RWPE2 (cell line): ENCODE measurements at regions not wholly inside any gene's neighbourhood (a gene's known extent, or its start where the extent isn't known, plus 50 kb on each side); places are given as distances from the start of the nearest gene placed in this dataset.
"Not testable (repeated sequence)": the region's sequence is repeated elsewhere in the genome, so short reads cannot be mapped to it uniquely, and the experiment has no call there.

Experiments
- ATAC-seq: fragments of 200-7000 bp; cut with Tn5 transposase; 3 replicates; pipeline ENCODE4 v1.9.1; 2021; ENCODE audit warnings: low read depth
- DNase-seq: peaks from one replicate; pipeline ENCODE4 v3.0.0-alpha.2; 2020; ENCODE audit warnings: low spot score
- H3K27ac ChIP-seq: fragments of 450-650 bp; 2 replicates; pipeline ENCODE4 v1.5.1; 2017; ENCODE audit warnings: mild to moderate bottlenecking; ENCODE audit not compliant: poor library complexity, severe bottlenecking
- H3K27me3 ChIP-seq: fragments of 250-450 bp; sonication (Bioruptor Pico); 2 replicates; pipeline ENCODE4 v1.5.1; 2021; ENCODE audit warnings: mild to moderate bottlenecking, moderate library complexity; ENCODE audit not compliant: insufficient read depth, poor library complexity, severe bottlenecking
- H3K36me3 ChIP-seq: fragments of 250-450 bp; sonication (Bioruptor Pico); 2 replicates; pipeline ENCODE4 v1.5.1; 2020; ENCODE audit warnings: low read depth, mild to moderate bottlenecking, moderate library complexity
- H3K4me1 ChIP-seq: fragments of 250-450 bp; sonication (Bioruptor Pico); 2 replicates; pipeline ENCODE4 v1.5.1; 2021; ENCODE audit warnings: mild to moderate bottlenecking, moderate library complexity; ENCODE audit not compliant: insufficient read depth, poor library complexity, severe bottlenecking
- H3K4me3 ChIP-seq: fragments of 250-450 bp; sonication (Bioruptor Pico); 2 replicates; pipeline ENCODE4 v1.5.1; 2021; ENCODE audit warnings: mild to moderate bottlenecking, moderate library complexity; ENCODE audit not compliant: severe bottlenecking
- H3K9me3 ChIP-seq: fragments of 250-450 bp; sonication (Bioruptor Pico); 2 replicates; pipeline ENCODE4 v1.5.1; 2021; ENCODE audit warnings: mild to moderate bottlenecking, moderate library complexity; ENCODE audit not compliant: severe bottlenecking
- TF ChIP-seq, protein P1 (sequence below): fragments of 450-650 bp; IDR thresholded peaks from one replicate; pipeline ENCODE4 v1.5.1; 2017; ENCODE audit warnings: mild to moderate bottlenecking, moderate library complexity; ENCODE audit not compliant: poor library complexity, severe bottlenecking

DNA sequence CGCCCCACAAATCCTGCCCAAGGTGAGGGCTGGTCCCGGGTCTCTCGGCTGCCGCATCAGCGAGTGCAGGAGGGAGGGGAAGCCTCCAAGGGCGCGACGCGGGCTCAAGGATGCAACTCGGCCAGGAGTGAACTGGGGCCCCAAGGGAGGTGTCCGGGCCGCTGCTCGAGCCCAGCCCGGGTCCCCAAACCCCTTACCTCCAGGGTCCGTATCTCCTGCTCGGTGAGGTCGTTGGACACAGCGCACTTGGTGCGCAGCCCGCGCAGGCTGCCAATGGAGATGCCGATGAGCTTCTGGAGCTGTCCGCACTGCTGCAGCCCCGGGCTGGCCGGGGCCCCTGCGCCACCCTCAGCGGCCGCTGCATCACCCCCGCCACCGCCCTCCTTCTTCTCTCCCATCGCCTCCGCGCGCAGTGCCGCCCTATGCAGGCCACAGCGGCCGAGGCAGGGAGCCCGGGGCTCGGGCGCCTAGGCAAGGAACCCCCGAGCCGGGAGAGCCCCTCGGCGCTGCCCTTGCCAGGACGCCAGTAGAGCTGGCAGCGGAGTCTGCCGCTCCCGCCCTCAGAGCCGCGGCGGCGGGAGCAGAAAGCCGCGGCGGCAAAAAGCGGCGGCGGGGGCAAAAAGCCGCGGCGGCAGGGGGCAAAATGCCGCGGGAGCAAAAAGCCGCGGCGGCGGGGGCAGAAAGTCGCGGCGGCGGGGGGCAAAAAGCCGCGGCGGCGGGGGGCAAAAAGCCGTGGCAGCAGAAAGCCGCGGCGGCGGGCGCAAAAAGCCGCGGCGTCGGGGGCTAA is 135.1 kb downstream of the ZNF92 start:
- not testable (repeated sequence) for H3K27ac ChIP-seq, H3K9me3 ChIP-seq, H3K4me1 ChIP-seq, DNase-seq, H3K36me3 ChIP-seq
- Histone ChIP-seq H3K4me3 (peak overlapping the region; percentile 16), H3K27me3 (peaks cover 34% of the 10 kb centered on the region)
- 0 out of 3 replicates have a peak, but pooled peaks have one; percentile 19 for ATAC-seq

DNA sequence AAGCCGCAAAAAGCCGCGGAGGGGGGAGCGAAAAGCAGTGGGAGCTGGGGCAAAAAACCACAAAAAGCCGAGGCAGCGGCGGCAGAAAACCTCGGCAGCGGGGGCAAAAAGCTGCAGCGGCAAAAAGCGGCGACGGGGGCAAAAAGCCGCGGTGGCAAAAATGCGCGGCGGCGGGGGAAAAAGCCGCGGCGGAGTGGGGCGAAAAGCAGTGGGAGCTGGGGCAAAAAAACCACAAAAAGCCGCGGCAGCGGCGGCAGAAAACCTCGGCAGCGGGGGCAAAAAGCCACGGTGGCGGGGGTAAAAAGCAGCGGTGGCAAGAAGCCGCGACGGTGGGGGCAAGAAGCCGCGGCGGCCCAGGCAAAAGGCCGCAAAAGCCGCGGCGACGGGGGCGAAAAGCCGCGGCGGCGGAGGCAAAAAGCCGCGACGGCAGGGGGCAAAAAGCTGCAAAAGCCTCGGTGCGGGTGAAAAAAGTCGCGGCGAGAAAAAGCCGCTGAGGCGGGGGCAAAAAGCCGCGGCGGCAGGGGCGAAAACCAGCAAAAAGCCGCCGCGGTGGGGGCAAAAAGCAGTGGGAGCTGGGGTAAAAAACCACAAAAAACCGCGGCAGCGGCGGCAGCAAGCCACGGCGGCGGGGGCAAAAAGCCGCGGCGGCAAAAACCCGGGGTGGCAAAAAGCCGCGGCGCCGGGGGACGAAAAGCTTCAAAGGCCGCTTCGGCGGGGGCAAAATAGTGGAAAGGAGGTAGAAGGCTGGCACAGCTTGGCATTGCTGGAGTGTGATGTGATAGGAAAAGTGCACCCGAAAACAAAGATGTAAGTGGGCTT is 135.9 kb downstream of the ZNF92 start:
- Histone ChIP-seq H3K4me1 (no peaks in the 10 kb centered on the region), H3K9me3 (no peaks in the 10 kb centered on the region), H3K27ac (no peak overlapping the region), H3K4me3 (peak overlapping the region; percentile 16), H3K27me3 (peaks cover 33% of the 10 kb centered on the region), H3K36me3 (no peaks in the 10 kb centered on the region)
- DNase-seq (no peak), ATAC-seq (no peak)
- TF ChIP-seq, protein P1, sequence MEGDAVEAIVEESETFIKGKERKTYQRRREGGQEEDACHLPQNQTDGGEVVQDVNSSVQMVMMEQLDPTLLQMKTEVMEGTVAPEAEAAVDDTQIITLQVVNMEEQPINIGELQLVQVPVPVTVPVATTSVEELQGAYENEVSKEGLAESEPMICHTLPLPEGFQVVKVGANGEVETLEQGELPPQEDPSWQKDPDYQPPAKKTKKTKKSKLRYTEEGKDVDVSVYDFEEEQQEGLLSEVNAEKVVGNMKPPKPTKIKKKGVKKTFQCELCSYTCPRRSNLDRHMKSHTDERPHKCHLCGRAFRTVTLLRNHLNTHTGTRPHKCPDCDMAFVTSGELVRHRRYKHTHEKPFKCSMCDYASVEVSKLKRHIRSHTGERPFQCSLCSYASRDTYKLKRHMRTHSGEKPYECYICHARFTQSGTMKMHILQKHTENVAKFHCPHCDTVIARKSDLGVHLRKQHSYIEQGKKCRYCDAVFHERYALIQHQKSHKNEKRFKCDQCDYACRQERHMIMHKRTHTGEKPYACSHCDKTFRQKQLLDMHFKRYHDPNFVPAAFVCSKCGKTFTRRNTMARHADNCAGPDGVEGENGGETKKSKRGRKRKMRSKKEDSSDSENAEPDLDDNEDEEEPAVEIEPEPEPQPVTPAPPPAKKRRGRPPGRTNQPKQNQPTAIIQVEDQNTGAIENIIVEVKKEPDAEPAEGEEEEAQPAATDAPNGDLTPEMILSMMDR = no peak

DNA sequence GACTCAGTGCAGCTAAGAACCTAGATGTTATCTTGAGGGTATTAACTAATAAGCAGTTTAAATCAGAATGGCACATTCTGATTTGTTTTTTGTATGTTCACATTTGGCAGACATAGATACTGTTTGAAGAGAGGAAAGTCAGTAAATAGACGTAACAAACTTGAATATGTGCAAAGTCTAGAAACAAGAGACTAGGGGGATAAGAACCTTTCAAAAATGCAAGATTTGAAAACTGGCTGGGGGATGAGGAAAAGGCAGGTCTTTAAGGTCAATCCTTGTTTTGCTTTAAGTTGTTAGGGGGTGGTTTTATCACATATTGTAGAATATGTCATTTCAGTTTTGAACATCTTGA is 136.5 kb downstream of the ZNF92 start:
- H3K4me3 ChIP-seq, H3K36me3 ChIP-seq, H3K9me3 ChIP-seq, ATAC-seq, H3K27ac ChIP-seq, DNase-seq, H3K4me1 ChIP-seq: not testable (repeated sequence)
- H3K27me3 ChIP-seq = peaks cover 33% of the 10 kb centered on the region

DNA sequence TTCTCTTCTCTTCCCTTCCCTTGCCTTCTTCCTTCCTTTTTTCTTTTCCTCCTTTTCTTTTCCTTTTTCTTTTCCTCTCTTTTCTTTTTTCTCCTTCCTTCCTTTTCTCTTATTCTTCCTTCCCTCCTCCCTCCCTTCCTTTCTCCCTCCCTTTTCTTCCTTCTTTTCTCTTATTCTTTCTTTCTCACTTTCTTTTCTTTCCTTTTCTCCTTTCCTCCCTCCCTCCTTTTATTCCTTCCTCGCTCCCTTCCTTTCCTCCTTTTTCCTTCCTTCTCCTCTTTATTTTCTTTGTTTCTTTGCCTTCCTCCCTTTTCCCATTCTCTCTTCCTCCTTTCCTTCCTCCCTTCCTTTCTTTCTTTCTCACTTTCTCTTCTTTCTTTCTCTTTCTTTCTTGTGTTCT is 146.1 kb downstream of the ZNF92 start:
- H3K4me3 ChIP-seq, H3K27ac ChIP-seq, H3K27me3 ChIP-seq, H3K4me1 ChIP-seq, ATAC-seq, DNase-seq, H3K9me3 ChIP-seq, H3K36me3 ChIP-seq: not testable (repeated sequence)

DNA sequence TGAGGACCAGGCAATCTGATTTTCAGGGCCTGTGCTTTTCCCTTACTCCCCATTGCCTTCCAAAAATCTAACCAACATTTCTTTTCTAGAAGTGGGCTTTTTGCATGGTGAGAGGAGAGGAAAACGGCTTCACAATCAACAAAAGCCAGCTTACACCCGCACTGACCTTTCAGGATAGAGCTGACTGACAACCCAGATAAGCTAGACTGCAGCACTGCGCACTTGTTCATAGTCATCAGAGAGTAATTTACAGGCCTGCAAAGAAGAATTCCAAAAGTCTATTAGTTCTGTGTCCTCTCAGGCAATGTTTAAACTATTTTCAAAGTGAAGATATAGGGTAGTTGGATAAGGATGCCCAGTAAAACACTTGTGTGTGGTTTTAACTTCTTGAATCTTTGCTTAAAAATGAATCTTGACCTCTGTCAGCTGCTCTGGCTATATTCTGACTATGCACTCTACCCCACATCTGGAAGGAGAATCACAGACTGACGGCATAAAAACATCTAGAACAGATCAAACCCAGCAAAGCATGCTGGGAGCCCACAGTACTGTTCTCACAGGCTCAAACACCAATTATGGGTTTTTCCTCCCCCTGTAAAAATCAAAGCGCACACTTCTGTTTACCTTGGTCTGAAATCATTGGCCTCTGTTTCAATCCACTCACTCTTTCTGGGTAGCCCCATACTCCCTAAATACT is 172.0 kb downstream of the ZNF92 start:
- DNase-seq, H3K4me1 ChIP-seq, H3K27me3 ChIP-seq, H3K4me3 ChIP-seq, H3K27ac ChIP-seq, H3K36me3 ChIP-seq, ATAC-seq, H3K9me3 ChIP-seq: not testable (repeated sequence)

DNA sequence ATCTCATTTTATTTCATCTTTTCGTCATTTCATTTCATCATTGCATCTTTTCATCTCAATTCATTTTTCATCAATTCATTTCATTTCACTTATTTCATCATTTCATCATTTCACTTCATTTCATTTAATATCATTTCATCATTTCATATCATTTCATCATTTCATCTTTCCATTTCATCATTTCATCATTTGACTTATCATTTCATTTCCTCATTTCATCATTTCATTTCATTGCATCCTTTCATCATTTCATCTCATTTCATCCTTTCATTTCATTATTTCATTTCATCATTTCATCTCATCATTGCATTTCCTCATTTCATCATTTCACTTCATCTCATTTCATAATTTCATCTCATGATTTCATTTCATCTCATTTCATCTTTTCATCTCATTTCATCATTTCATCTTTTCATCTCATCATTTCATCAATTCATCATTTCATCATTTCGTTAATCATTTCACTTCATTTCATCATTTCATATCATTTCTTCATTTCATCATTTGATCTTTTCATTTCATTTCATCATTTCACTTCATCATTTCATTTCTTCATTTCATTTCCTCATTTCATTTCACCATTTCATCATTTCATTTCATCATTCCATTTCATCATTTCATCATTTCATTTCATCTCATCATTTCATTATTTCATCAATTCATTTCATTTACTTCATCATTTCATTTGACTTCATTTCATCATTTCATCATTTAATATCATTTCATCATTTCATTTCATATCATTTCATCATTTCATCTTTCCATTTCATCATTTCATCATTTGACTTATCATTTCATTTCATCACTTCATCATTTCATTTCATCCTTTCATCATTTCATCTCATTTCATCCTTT is 176.2 kb downstream of the ZNF92 start:
- not testable (repeated sequence) for H3K4me3 ChIP-seq, H3K4me1 ChIP-seq, DNase-seq, H3K36me3 ChIP-seq, H3K27me3 ChIP-seq, H3K27ac ChIP-seq, H3K9me3 ChIP-seq, ATAC-seq

DNA sequence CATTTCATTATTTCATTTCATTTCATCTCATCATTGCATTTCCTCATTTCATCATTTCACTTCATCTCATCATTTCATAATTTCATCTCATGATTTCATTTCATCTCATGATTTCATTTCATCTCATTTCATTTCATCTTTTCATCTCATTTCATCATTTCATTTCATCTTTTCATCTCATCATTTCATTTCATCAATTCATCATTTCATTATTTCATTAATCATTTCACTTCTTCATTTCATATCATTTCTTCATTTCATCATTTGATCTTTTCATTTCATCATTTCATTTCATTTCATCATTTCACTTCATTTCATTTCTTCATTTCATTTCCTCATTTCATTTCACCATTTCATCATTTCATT is 176.8 kb downstream of the ZNF92 start:
- not testable (repeated sequence) for H3K9me3 ChIP-seq, H3K36me3 ChIP-seq, H3K27ac ChIP-seq, H3K27me3 ChIP-seq, H3K4me3 ChIP-seq, DNase-seq, ATAC-seq, H3K4me1 ChIP-seq

DNA sequence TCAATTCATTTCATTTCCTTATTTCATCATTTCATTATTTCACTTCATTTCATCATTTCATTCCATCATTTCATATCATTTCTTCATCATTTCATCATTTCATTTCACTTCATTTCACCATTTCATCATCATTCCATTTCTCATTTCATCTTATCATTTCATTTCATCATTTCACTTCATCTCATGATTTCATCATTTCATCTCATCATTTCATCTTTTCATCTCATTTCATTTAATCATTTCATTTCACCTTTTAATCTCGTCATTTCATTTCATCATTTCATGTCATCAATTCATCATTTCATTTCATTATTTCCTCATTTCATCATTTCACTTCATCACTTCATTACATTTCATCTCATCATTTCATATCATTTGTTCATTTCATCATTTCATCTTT is 177.4 kb downstream of the ZNF92 start:
- not testable (repeated sequence) for H3K4me1 ChIP-seq, H3K9me3 ChIP-seq, H3K27me3 ChIP-seq, H3K27ac ChIP-seq, ATAC-seq, H3K36me3 ChIP-seq, H3K4me3 ChIP-seq, DNase-seq

DNA sequence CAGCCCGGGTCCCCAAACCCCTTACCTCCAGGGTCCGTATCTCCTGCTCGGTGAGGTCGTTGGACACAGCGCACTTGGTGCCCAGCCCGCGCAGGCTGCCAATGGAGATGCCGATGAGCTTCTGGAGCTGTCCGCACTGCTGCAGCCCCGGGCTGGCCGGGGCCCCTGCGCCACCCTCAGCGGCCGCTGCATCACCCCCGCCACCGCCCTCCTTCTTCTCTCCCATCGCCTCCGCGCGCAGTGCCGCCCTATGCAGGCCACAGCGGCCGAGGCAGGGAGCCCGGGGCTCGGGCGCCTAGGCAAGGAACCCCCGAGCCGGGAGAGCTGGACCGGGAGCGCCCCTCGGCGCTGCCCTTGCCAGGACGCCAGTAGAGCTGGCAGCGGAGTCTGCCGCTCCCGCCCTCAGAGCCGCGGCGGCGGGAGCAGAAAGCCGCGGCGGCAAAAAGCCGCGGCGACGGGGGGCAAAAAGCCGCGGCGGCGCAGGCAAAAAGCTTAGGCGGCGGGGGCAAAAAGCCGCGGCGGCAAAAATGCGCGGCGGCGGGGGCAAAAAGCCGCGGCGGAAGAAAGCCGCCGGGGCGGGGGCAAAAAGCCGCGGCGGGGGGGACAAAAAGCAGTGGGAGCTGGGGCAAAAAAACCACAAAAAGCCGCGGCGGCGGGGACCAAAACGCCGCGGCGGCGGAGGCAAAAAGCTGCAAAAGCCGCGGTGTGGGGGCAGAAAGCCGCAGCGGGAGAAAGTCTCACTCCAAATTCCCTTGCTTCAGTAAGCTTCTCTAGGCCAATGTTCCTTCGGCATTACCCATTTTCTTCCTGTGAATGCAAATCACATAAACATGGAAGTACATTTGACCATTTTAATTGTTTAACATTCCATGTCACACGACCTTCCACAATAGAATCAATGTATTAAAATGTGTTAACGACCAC is 181.2 kb downstream of the ZNF92 start:
- ATAC-seq, H3K4me1 ChIP-seq, DNase-seq, H3K36me3 ChIP-seq, H3K27me3 ChIP-seq, H3K9me3 ChIP-seq, H3K27ac ChIP-seq, H3K4me3 ChIP-seq: not testable (repeated sequence)
